ENCODE measurements at regions not wholly inside any gene's neighbourhood (a gene's known extent, or its start where the extent isn't known, plus 50 kb on each side); places are given as distances from the start of the nearest gene placed in this dataset.

- Histone ChIP-seq H3K27me3 (ENCODE audit: control insufficient read depth, insufficient read depth, low read length) (no peaks in the 10 kb centered on the region), H3K9me1 (ENCODE audit: insufficient read depth, low read length) (no peaks in the 10 kb centered on the region), H3K4me3 (ENCODE audit: insufficient read depth, low read depth, low read length) (no peak overlapping the region), H4K8ac (ENCODE audit: low read depth in 2 of 2, low read length in 2 of 2) (no peak overlapping the region), H3K9me3 (ENCODE audit: control insufficient read depth, insufficient read depth, low read length) (peaks cover 12% of the 10 kb centered on the region), H3K4me2 (ENCODE audit: low read depth, low read length) (no peak overlapping the region), H2BK15ac (ENCODE audit: low read depth, low read length) (no peak overlapping the region), H3K9ac (ENCODE audit: low read depth, low read length) (no peak overlapping the region), H3K4ac (ENCODE audit: low read depth, low read length) (no peak overlapping the region), H4K5ac (ENCODE audit: low read depth, low read length) (no peak overlapping the region), H2AK5ac (ENCODE audit: low read depth, low read length) (no peak overlapping the region), H3K27ac (ENCODE audit: insufficient read depth, low read length) (no peak overlapping the region), H2BK20ac (ENCODE audit: low read depth, low read length) (no peak overlapping the region), H3K18ac (ENCODE audit: low read depth, low read length) (no peak overlapping the region), H3K14ac (replicated peaks; ENCODE audit: low read depth, low read length) (no peak overlapping the region), H2BK120ac (ENCODE audit: low read depth, low read length) (no peak overlapping the region), H2AK9ac (replicated peaks; ENCODE audit: low read depth, low read length, poor library complexity) (no peak overlapping the region), H3K79me1 (ENCODE audit: low read depth in 1 of 2, low read length in 2 of 2) (no peaks in the 10 kb centered on the region), H2BK5ac (ENCODE audit: low read depth, low read length, poor library complexity, severe bottlenecking) (no peak overlapping the region), H3K4me1 (ENCODE audit: control insufficient read depth, insufficient read depth, low read length) (no peaks in the 10 kb centered on the region), H4K91ac (ENCODE audit: insufficient read depth, low read depth, low read length) (no peak overlapping the region), H4K20me1 (ENCODE audit: insufficient read depth, low read length) (no peaks in the 10 kb centered on the region), H3K56ac (ENCODE audit: extremely low read depth, insufficient read depth, low read length) (no peak overlapping the region), H2AFZ (replicated peaks; ENCODE audit: low read length, poor library complexity) (no peak overlapping the region), H3K23ac (ENCODE audit: low read depth, low read length) (no peak overlapping the region), H3K36me3 (ENCODE audit: control insufficient read depth, insufficient read depth, low read length) (no peaks in the 10 kb centered on the region)
- ChIA-PET POLR2A (ENCODE audit: unreplicated experiment) (interaction anchor here (0.6 kb wide), 1 partner anchor 593 kb away, joined by 8 read pairs; no protein-coding TSS in a partner anchor), CTCF (no interaction called here)
- ATAC-seq (ENCODE audit: low read depth) (no peak), DNase-seq (no peak)
- 62% methylated on average over 18 of the region's 29 CpGs; no CpG with 5 or more reads in 1 of the 2 experiments for WGBS, 2 experiments (ENCODE audit: extremely low coverage in 2 of 2, insufficient read length in 1 of 2)
- no TSS peak for BruUV-seq (replicated peaks)
- intact Hi-C loops (cut with micrococcal nuclease), result no loop called here
- dilution Hi-C loops (cut with HindIII; ENCODE audit: low sequenced_read_pairs, unreplicated experiment), result no loop called here
- TF ChIP-seq BHLHE40 (IDR thresholded peaks at IDR 0.05; ENCODE audit: low read depth, low read length) (no peak), RFX5 (IDR thresholded peaks at IDR 0.05; ENCODE audit: low read depth, low read length) (no peak), MAFK (IDR thresholded peaks at IDR 0.05; ENCODE audit: low read depth, low read length) (no peak), ELK1 (IDR thresholded peaks at IDR 0.05; ENCODE audit: borderline replicate concordance, low read depth, low read length) (no peak), FOS (IDR thresholded peaks at IDR 0.05; ENCODE audit: low read depth, low read length) (no peak), CHD1 (IDR thresholded peaks at IDR 0.05; ENCODE audit: low read depth, low read length) (no peak), RCOR1 (IDR thresholded peaks at IDR 0.05; ENCODE audit: insufficient replicate concordance, low read length) (no peak), POLR2A (IDR thresholded peaks at IDR 0.05; ENCODE audit: low read depth, low read length) (no peak), RAD21 (IDR thresholded peaks at IDR 0.05; ENCODE audit: low read length) (no peak), SMC3 (IDR thresholded peaks at IDR 0.05; ENCODE audit: low read depth, low read length) (no peak), MXI1 (IDR thresholded peaks at IDR 0.05; ENCODE audit: borderline replicate concordance, low read depth, low read length) (no peak), CEBPB (IDR thresholded peaks at IDR 0.05; ENCODE audit: low read depth, low read length) (no peak)
- in situ Hi-C loops (cut with MboI; ENCODE audit: low sequenced_read_pairs), result no loop called here
Measured at GRCh38 chr7:156515911-156516790, 124.4 kb upstream of the RNF32 start.
